Liver (tissue), 7 donors: ENCODE measurements at regions not wholly inside any gene's neighbourhood (a gene's known extent, or its start where the extent isn't known, plus 50 kb on each side); places are given as distances from the start of the nearest gene placed in this dataset.
"Not testable (repeated sequence)": the region's sequence is repeated elsewhere in the genome, so short reads cannot be mapped to it uniquely, and the experiment has no call there.

Source experiments
- DNase-seq: peaks from one replicate; pipeline ENCODE4 v3.0.0-alpha.2; 2017; ENCODE audit warnings: low spot score
- H3K27ac ChIP-seq, 2 donors: one replicate each; pipeline ENCODE4 v1.7.0; 2013; ENCODE audit warnings: inconsistent platforms in 2 of 2, low read length in 2 of 2, control low read depth in 1 of 2, low read depth in 1 of 2, mild to moderate bottlenecking in 1 of 2
- H3K27me3 ChIP-seq, 4 donors: one replicate each; pipeline versions ENCODE4 v1.6.1 to v1.7.0; 2013; ENCODE audit warnings: low read length in 3 of 4, inconsistent platforms in 1 of 4, mild to moderate bottlenecking in 1 of 4, moderate library complexity in 1 of 4; ENCODE audit not compliant: control insufficient read depth in 4 of 4, insufficient read depth in 4 of 4
- H3K36me3 ChIP-seq, 4 donors: one replicate each; pipeline versions ENCODE4 v1.6.1 to v1.7.0; 2013; ENCODE audit warnings: low read length in 3 of 4, mild to moderate bottlenecking in 3 of 4, low read depth in 1 of 4, moderate library complexity in 1 of 4; ENCODE audit not compliant: control insufficient read depth in 4 of 4, insufficient read depth in 3 of 4
- H3K4me1 ChIP-seq, 4 donors: one replicate each; pipeline versions ENCODE4 v1.6.1 to v1.7.0; 2013; ENCODE audit warnings: low read length in 3 of 4, mild to moderate bottlenecking in 3 of 4, moderate library complexity in 1 of 4; ENCODE audit not compliant: control insufficient read depth in 4 of 4, insufficient read depth in 4 of 4
- H3K4me3 ChIP-seq, 3 donors: one replicate each; pipeline versions ENCODE4 v1.6.1 to v1.7.0; 2013; ENCODE audit warnings: low read length in 3 of 3, control low read depth in 1 of 3, low read depth in 1 of 3, mild to moderate bottlenecking in 1 of 3
- H3K9ac ChIP-seq, 2 donors: one replicate each; pipeline ENCODE4 v1.7.0; 2013; ENCODE audit warnings: low read length in 2 of 2, mild to moderate bottlenecking in 2 of 2, moderate library complexity in 2 of 2, control low read depth in 1 of 2, low read depth in 1 of 2
- H3K9me3 ChIP-seq, 4 donors: one replicate each; pipeline versions ENCODE4 v1.6.1 to v1.7.0; 2013; ENCODE audit warnings: low read length in 3 of 4; ENCODE audit not compliant: control insufficient read depth in 4 of 4
- ATF3 ChIP-seq: IDR thresholded peaks from 2 replicates; pipeline ENCODE4 v1.6.1; 2016; ENCODE audit warnings: antibody characterized with exemption
- EGR1 ChIP-seq, 2 donors: IDR thresholded peaks; 2 replicates each; pipeline ENCODE4 v1.6.1; 2016 to 2018; ENCODE audit warnings: antibody characterized with exemption in 2 of 2, low read depth in 2 of 2
- FOXA1 ChIP-seq: IDR thresholded peaks from 2 replicates; pipeline ENCODE4 v1.6.1; 2016; ENCODE audit warnings: antibody characterized with exemption
- FOXA2 ChIP-seq: IDR thresholded peaks from 2 replicates; pipeline ENCODE4 v1.6.1; 2016; ENCODE audit warnings: antibody characterized with exemption
- GABPA ChIP-seq, 2 donors: IDR thresholded peaks in 1 of 2; conservative IDR thresholded peaks in 1 of 2; 2 replicates each; pipeline ENCODE4 v1.6.1; 2016; ENCODE audit warnings: antibody characterized with exemption in 2 of 2, mild to moderate bottlenecking in 1 of 2, moderate library complexity in 1 of 2
- HNF4A ChIP-seq, 2 donors: conservative IDR thresholded peaks; 2 replicates each; pipeline ENCODE4 v1.6.1; 2016; ENCODE audit warnings: antibody characterized with exemption in 2 of 2, mild to moderate bottlenecking in 2 of 2
- HNF4G ChIP-seq: IDR thresholded peaks from 2 replicates; pipeline ENCODE4 v1.6.1; 2016; ENCODE audit warnings: antibody characterized with exemption
- JUND ChIP-seq, 2 donors: IDR thresholded peaks; 2 replicates each; pipeline ENCODE4 v1.6.1; 2016; ENCODE audit warnings: antibody characterized with exemption in 2 of 2
- MAX ChIP-seq: IDR thresholded peaks from 2 replicates; pipeline ENCODE4 v1.6.1; 2016; ENCODE audit warnings: antibody characterized with exemption
- RAD21 ChIP-seq, 2 donors: IDR thresholded peaks; 2 replicates each; pipeline ENCODE4 v1.6.1; 2016; ENCODE audit warnings: antibody characterized with exemption in 2 of 2, mild to moderate bottlenecking in 2 of 2
- REST ChIP-seq: IDR thresholded peaks from 2 replicates; pipeline ENCODE4 v1.6.1; 2016; ENCODE audit warnings: antibody characterized with exemption, mild to moderate bottlenecking
- RXRA ChIP-seq, 2 donors: IDR thresholded peaks; 2 replicates each; pipeline ENCODE4 v1.6.1; 2017 to 2018; ENCODE audit warnings: antibody characterized with exemption in 2 of 2, mild to moderate bottlenecking in 1 of 2
- SP1 ChIP-seq: IDR thresholded peaks from 2 replicates; pipeline ENCODE4 v1.6.1; 2018; ENCODE audit warnings: antibody characterized with exemption, mild to moderate bottlenecking
- TAF1 ChIP-seq: conservative IDR thresholded peaks from 2 replicates; pipeline ENCODE4 v1.6.1; 2016; ENCODE audit warnings: antibody characterized with exemption, mild to moderate bottlenecking
- YY1 ChIP-seq: IDR thresholded peaks from 2 replicates; pipeline ENCODE4 v1.6.1; 2016; ENCODE audit warnings: antibody characterized with exemption, mild to moderate bottlenecking
- ZBTB33 ChIP-seq: IDR thresholded peaks from 2 replicates; pipeline ENCODE4 v1.6.1; 2016; ENCODE audit warnings: antibody characterized with exemption
- WGBS: extraction: QIAGEN DNeasy Blood & Tissue Kit; methylation state at CpG from one replicate; pipeline ENCODE4 v1.1.7; 2013; 5-methylcytosine and 5-hydroxymethylcytosine counted together
- donor health status: healthy.
- donor health status: healthy.
- donor health status: healthy.
- donor health status: healthy.

GRCh38 chr5:62762503-62762902 is 183.9 kb downstream of the LRRC70 start:
- Histone ChIP-seq H3K27me3 (no peaks in the 10 kb centered on the region), H3K4me3 (no peak overlapping the region), H3K9me3 (no peaks in the 10 kb centered on the region), H3K4me1 (no peaks in the 10 kb centered on the region), H3K9ac (no peak overlapping the region), H3K27ac (no peak overlapping the region), H3K36me3 (no peaks in the 10 kb centered on the region)
- DNase-seq, result no peak
- 58% methylated on average over 2 of the region's 2 CpGs for WGBS
- no peak for TF ChIP-seq SP1
- TF ChIP-seq HNF4G, result no peak
- no peak for TF ChIP-seq RXRA (IDR thresholded peaks at IDR 0.05)
- no peak for TF ChIP-seq GABPA (IDR thresholded peaks at IDR 0.05 in 1 of 2, conservative IDR thresholded peaks at IDR 0.05 in 1 of 2)
- TF ChIP-seq RAD21 (IDR thresholded peaks at IDR 0.05), result no peak
- TF ChIP-seq FOXA1, result no peak
- TF ChIP-seq EGR1 (IDR thresholded peaks at IDR 0.05; ENCODE audit: low read depth in 2 of 2), result no peak
- TF ChIP-seq ZBTB33, result no peak
- TF ChIP-seq FOXA2, result no peak
- TF ChIP-seq ATF3, result no peak
- no peak for TF ChIP-seq TAF1
- no peak for TF ChIP-seq HNF4A (conservative IDR thresholded peaks at IDR 0.05)
- no peak for TF ChIP-seq MAX
- TF ChIP-seq REST, result no peak
- TF ChIP-seq YY1, result no peak
- no peak for TF ChIP-seq JUND (IDR thresholded peaks at IDR 0.05)

GRCh38 chr5:62757686-62758085 is 179.1 kb downstream of the LRRC70 start:
- 90% methylated on average over 4 of the region's 4 CpGs for WGBS
- H3K4me3 ChIP-seq, H3K27me3 ChIP-seq, H3K4me1 ChIP-seq, H3K9ac ChIP-seq, H3K9me3 ChIP-seq, H3K27ac ChIP-seq, H3K36me3 ChIP-seq, DNase-seq: not testable (repeated sequence)

- H3K27me3 ChIP-seq, H3K36me3 ChIP-seq, H3K4me3 ChIP-seq, H3K4me1 ChIP-seq, H3K9ac ChIP-seq, DNase-seq, H3K27ac ChIP-seq, H3K9me3 ChIP-seq: not testable (repeated sequence)
- WGBS, result 68% methylated on average over 4 of the region's 4 CpGs
Measured at GRCh38 chr5:62752998-62753367, 174.4 kb downstream of the LRRC70 start.

GRCh38 chr5:62752056-62752997 is 173.7 kb downstream of the LRRC70 start:
- WGBS, result 88% methylated on average over 17 of the region's 17 CpGs
- DNase-seq, result not testable (repeated sequence)

More at GRCh38 chr5:62752056-62752997, 173.7 kb downstream of the LRRC70 start:
- not testable (repeated sequence) for H3K9ac ChIP-seq, H3K9me3 ChIP-seq, H3K27me3 ChIP-seq, H3K36me3 ChIP-seq, H3K4me1 ChIP-seq, H3K27ac ChIP-seq, H3K4me3 ChIP-seq
